ENCODE measurements at regions not wholly inside any gene's neighbourhood (a gene's known extent, or its start where the extent isn't known, plus 50 kb on each side); places are given as distances from the start of the nearest gene placed in this dataset.

DNA sequence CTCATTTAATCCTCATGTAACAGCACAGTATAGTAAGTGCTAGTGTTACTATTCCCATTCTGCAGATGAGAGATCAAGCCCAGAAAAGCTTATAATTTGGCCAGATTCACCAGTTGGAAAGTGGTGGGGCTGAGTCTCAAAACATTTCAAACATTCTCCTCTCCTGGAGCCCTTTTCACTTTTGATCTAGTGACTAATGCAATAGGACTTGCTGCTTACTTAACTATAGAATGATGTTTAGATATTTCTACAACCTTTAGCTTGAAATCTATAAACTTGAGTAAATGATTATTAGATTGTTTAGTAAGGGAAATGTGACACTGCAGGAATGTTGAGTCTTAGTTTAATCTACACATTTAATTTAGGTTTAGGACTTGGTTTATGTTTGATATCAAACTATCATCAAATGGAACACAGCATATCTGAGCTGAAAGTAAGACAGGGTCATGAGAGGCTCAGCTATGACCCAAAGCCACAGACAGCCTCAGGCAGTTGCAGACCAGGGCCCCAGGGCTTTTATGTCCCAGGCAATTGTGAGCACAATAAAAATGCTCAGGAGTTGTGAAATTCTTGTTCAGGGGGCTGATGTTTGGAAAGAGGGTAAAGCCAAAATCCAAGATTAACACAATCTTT lies 199.5 kb upstream of the HS3ST1 start:
- TF ChIP-seq, protein P1, sequence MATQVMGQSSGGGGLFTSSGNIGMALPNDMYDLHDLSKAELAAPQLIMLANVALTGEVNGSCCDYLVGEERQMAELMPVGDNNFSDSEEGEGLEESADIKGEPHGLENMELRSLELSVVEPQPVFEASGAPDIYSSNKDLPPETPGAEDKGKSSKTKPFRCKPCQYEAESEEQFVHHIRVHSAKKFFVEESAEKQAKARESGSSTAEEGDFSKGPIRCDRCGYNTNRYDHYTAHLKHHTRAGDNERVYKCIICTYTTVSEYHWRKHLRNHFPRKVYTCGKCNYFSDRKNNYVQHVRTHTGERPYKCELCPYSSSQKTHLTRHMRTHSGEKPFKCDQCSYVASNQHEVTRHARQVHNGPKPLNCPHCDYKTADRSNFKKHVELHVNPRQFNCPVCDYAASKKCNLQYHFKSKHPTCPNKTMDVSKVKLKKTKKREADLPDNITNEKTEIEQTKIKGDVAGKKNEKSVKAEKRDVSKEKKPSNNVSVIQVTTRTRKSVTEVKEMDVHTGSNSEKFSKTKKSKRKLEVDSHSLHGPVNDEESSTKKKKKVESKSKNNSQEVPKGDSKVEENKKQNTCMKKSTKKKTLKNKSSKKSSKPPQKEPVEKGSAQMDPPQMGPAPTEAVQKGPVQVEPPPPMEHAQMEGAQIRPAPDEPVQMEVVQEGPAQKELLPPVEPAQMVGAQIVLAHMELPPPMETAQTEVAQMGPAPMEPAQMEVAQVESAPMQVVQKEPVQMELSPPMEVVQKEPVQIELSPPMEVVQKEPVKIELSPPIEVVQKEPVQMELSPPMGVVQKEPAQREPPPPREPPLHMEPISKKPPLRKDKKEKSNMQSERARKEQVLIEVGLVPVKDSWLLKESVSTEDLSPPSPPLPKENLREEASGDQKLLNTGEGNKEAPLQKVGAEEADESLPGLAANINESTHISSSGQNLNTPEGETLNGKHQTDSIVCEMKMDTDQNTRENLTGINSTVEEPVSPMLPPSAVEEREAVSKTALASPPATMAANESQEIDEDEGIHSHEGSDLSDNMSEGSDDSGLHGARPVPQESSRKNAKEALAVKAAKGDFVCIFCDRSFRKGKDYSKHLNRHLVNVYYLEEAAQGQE (IDR thresholded peaks at IDR 0.05; ENCODE audit: insufficient read depth in 1 of 2, low read depth in 2 of 2, low read length in 2 of 2): no peak

DNA sequence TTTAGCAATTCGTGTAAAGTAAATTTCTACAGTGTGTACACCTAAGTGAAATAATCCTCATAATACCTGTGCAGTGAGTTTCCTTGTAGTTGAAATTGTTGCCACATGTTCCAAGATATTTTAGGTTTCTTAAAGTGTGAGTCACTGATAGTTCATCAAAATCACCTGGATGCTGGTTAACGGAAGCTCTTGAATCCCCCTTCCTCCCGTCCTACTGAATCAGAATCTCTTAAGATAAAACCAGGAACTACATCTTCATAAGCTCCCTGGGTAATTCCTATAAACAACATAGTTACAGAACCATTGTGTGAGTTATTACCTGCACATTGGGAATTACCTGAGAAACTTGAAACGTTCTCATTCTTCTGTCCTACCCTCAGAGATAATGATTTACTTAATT lies 197.4 kb upstream of the HS3ST1 start:
- TF ChIP-seq, protein P1 (IDR thresholded peaks at IDR 0.05; ENCODE audit: insufficient read depth in 1 of 2, low read depth in 2 of 2, low read length in 2 of 2): no peak
- TF ChIP-seq TAF1 (IDR thresholded peaks at IDR 0.05; ENCODE audit: borderline replicate concordance, insufficient read depth, low read length): no peak
- TF ChIP-seq POLR2AphosphoS5 (IDR thresholded peaks at IDR 0.05; ENCODE audit: low read depth, low read length): no peak
- no peak for TF ChIP-seq SIN3A (IDR thresholded peaks at IDR 0.05; ENCODE audit: borderline replicate concordance, insufficient read depth, low read length)
- TF ChIP-seq FOXP2 (optimal IDR thresholded peaks at IDR 0.05; ENCODE audit: borderline replicate concordance, extremely low read depth, extremely low read length, insufficient read depth): no peak

DNA sequence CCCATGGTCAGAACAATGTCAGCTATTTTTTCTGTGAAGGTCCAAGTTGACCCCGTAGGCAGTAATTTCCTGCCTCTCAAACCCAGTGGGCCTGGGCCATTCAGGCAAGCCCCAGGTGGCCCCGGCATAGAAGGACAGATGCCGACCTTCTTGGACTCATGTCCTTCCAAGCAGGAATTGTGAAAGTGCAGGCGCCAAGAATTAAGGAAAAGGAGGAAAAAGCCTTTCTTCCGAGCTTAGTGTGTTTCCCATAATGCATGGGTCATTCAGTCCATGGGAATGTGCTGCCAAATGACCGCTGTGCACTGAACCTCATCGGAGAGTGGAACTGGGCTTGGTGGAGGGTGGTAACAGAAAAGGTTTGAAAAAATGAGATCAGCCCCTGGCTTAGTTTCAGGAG lies 196.5 kb upstream of the HS3ST1 start:
- TF ChIP-seq POLR2AphosphoS5 (IDR thresholded peaks at IDR 0.05; ENCODE audit: low read depth, low read length) (no peak), SIN3A (IDR thresholded peaks at IDR 0.05; ENCODE audit: borderline replicate concordance, insufficient read depth, low read length) (no peak)

DNA sequence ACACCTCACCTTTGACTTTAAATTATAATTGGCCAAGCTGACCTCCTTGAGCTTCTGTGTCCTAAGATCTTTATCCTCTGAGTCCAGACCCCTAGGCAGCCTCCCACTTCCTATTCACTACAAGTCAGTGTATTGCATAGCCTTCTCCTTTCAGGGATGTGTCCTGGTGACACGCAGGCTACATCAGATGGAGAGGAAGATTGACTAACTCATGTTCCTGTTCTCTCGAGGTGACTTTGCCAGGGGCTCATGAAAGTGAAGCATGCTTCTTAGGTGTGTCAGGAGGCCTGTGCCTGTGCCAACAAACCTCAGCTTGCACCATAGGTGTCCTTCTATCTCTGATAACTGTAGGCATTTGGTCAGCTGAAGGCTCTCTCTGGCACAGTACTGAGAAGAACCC lies 195.7 kb upstream of the HS3ST1 start:
- TF ChIP-seq FOXP2 (optimal IDR thresholded peaks at IDR 0.05; ENCODE audit: borderline replicate concordance, extremely low read depth, extremely low read length, insufficient read depth) (no peak), TAF1 (IDR thresholded peaks at IDR 0.05; ENCODE audit: borderline replicate concordance, insufficient read depth, low read length) (no peak)

DNA sequence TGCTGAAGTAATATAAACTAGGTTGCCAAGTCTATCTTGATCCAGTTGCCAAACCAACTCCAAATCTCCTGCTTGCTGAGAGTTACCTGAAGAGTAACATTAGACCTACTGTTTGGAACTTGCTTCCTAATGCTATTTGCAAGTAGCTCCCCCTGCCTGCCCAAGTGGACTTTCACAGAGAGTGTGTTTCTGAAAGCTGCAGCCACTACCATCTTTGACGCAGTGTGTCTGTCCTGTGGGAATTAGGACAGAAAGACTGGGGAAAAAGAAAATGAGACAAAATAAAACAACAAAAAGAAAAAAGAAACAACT lies 195.0 kb upstream of the HS3ST1 start:
- TF ChIP-seq POLR2AphosphoS5 (IDR thresholded peaks at IDR 0.05; ENCODE audit: low read depth, low read length) (no peak), TAF1 (IDR thresholded peaks at IDR 0.05; ENCODE audit: borderline replicate concordance, insufficient read depth, low read length) (no peak)

DNA sequence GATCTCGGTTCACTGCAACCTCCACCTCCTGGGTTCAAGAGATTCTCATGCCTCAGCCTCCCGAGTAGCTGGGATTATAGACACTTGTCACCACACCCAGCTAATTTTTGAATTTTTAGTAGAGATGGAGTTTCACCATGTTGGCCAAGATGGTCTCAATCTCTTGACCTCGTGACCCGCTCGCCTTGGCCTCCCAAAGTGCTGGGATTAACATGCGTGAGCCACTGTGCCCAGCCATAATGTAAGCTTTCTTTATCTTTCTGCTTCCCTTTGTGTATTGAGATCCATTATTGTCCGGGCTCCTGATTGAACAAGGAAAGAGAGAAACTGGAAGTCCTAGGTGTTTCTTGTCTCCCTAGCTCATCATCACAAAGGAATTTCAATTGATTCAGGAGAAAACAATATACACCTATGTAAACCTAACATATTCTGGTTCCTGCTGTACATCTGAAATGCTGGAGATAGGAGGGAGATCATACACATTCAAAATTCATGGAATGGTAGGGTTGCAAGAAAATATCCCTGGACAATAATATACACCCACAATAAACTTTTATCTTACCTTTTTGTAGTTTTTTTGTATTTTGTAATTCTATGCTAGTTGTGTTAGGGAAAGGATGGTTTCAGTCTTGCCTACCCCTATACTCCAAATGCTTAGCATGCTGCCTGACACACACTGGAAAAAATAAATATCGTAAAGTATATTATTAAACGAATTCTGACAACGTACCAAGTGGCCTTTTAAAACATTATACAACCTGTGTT lies 194.4 kb upstream of the HS3ST1 start:
- TF ChIP-seq SIN3A (IDR thresholded peaks at IDR 0.05; ENCODE audit: borderline replicate concordance, insufficient read depth, low read length) (no peak), FOXP2 (optimal IDR thresholded peaks at IDR 0.05; ENCODE audit: borderline replicate concordance, extremely low read depth, extremely low read length, insufficient read depth) (no peak), POLR2AphosphoS5 (IDR thresholded peaks at IDR 0.05; ENCODE audit: low read depth, low read length) (no peak), TAF1 (IDR thresholded peaks at IDR 0.05; ENCODE audit: borderline replicate concordance, insufficient read depth, low read length) (no peak)
- TF ChIP-seq, protein P1 (IDR thresholded peaks at IDR 0.05; ENCODE audit: insufficient read depth in 1 of 2, low read depth in 2 of 2, low read length in 2 of 2): no peak

DNA sequence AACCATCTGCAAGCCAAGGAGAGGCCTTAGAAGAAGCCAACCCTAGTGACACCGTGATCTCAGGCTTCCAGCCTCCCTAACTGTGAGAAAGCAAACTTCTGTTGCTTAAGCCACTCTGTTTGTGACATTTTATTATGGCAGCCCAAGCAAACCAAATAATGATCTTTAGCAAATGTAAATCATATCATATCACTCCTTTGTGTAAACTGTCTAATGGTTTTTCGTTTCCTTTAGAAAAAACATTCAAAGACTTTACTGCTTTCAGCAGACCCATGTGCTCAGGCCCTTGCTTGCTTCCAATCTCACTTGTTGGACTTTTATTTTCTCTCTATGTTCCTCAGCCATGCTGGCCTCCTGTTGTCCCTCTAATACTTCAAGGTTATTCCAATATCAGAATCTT lies 192.2 kb upstream of the HS3ST1 start:
- TF ChIP-seq SIN3A (IDR thresholded peaks at IDR 0.05; ENCODE audit: borderline replicate concordance, insufficient read depth, low read length) (no peak), FOXP2 (optimal IDR thresholded peaks at IDR 0.05; ENCODE audit: borderline replicate concordance, extremely low read depth, extremely low read length, insufficient read depth) (no peak), POLR2AphosphoS5 (IDR thresholded peaks at IDR 0.05; ENCODE audit: low read depth, low read length) (no peak), TAF1 (IDR thresholded peaks at IDR 0.05; ENCODE audit: borderline replicate concordance, insufficient read depth, low read length) (no peak)
- TF ChIP-seq, protein P1 (IDR thresholded peaks at IDR 0.05; ENCODE audit: insufficient read depth in 1 of 2, low read depth in 2 of 2, low read length in 2 of 2): no peak
